ENCODE measurements at regions not wholly inside any gene's neighbourhood (a gene's known extent, or its start where the extent isn't known, plus 50 kb on each side); places are given as distances from the start of the nearest gene placed in this dataset.
"Not testable (repeated sequence)": the region's sequence is repeated elsewhere in the genome, so short reads cannot be mapped to it uniquely, and the experiment has no call there.

DNA sequence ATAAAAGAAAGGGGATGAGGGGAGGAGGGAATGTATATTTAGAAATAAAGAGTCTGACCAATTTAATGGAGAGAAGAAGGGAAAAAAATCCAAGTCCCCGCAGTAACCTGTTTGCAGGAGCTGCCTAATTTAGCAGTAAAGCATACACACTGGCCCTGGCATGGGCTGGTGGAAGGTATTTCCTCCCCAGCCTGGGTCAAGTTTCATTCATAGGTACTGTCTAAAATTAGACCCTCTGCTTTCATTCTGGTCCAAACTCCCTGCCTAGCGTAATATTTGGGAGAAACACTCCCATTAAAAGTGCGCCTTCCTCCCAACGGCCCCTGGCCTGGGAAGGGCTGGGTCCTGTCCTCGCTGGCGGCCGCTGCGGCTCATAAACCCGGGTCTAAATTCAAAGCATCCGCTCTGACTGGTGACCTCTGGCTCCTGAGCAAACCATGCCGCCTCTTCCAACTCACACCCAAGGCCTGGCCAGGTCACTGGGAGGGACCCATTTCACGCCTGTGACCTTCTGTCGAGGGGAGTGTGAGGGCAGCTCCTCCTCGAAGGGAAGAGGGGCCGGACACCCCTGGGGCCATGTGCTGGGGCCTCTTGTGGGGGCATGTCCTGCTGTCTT is 123.2 kb downstream of the FGF18 start:
- Histone ChIP-seq H3K4me3 (replicated peaks; ENCODE audit: low read depth, low read length) (no peak overlapping the region), H3K36me3 (ENCODE audit: control insufficient read depth, insufficient read depth, low read length) (no peaks in the 10 kb centered on the region), H3K27me3 (replicated peaks; ENCODE audit: control insufficient read depth, insufficient read depth, low read length) (peaks cover 2% of the 10 kb centered on the region)
- DNase-seq (ENCODE audit: extremely low read depth, insufficient read length), result no peak
- TF ChIP-seq, protein P1, sequence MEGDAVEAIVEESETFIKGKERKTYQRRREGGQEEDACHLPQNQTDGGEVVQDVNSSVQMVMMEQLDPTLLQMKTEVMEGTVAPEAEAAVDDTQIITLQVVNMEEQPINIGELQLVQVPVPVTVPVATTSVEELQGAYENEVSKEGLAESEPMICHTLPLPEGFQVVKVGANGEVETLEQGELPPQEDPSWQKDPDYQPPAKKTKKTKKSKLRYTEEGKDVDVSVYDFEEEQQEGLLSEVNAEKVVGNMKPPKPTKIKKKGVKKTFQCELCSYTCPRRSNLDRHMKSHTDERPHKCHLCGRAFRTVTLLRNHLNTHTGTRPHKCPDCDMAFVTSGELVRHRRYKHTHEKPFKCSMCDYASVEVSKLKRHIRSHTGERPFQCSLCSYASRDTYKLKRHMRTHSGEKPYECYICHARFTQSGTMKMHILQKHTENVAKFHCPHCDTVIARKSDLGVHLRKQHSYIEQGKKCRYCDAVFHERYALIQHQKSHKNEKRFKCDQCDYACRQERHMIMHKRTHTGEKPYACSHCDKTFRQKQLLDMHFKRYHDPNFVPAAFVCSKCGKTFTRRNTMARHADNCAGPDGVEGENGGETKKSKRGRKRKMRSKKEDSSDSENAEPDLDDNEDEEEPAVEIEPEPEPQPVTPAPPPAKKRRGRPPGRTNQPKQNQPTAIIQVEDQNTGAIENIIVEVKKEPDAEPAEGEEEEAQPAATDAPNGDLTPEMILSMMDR (IDR thresholded peaks at IDR 0.05; ENCODE audit: insufficient read depth, low read length, poor library complexity, severe bottlenecking), result no peak

DNA sequence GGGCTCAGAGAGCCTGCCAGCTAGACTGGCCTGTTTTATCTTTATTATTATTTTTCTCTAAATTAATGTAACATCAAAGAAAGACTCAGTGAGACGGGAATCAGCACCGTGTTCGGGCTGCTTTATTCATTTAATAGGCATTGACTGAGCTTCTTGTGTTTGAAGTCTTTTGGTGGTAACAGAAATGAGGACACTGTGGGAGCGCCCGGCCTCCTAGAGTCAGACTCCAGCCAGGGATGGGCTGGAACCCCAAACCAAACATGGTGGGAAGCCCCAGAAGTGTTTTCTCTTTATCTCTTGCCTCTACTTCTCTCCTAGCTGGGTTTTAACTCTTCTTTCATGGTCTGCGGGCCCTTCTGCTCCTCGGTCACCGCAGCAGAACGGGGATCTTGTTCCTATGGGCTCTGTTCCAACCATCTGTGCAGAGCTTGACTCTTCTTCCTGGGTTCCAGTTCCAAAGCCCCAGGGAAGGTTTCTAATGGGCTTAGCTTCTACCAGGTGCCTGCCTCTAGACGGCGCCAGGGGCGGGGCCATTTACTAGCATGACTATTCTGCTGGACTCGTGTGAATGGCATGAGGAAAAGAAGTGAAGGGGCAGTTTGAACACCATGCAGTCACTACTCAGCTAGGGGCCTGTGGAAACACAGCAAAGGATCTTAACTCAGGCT is 123.8 kb downstream of the FGF18 start:
- Histone ChIP-seq H3K27me3 (replicated peaks; ENCODE audit: control insufficient read depth, insufficient read depth, low read length) (peaks cover 2% of the 10 kb centered on the region), H3K36me3 (ENCODE audit: control insufficient read depth, insufficient read depth, low read length) (no peaks in the 10 kb centered on the region), H3K4me3 (replicated peaks; ENCODE audit: low read depth, low read length) (no peak overlapping the region)
- no peak for DNase-seq (ENCODE audit: extremely low read depth, insufficient read length)
- TF ChIP-seq, protein P1 (IDR thresholded peaks at IDR 0.05; ENCODE audit: insufficient read depth, low read length, poor library complexity, severe bottlenecking), result no peak

DNA sequence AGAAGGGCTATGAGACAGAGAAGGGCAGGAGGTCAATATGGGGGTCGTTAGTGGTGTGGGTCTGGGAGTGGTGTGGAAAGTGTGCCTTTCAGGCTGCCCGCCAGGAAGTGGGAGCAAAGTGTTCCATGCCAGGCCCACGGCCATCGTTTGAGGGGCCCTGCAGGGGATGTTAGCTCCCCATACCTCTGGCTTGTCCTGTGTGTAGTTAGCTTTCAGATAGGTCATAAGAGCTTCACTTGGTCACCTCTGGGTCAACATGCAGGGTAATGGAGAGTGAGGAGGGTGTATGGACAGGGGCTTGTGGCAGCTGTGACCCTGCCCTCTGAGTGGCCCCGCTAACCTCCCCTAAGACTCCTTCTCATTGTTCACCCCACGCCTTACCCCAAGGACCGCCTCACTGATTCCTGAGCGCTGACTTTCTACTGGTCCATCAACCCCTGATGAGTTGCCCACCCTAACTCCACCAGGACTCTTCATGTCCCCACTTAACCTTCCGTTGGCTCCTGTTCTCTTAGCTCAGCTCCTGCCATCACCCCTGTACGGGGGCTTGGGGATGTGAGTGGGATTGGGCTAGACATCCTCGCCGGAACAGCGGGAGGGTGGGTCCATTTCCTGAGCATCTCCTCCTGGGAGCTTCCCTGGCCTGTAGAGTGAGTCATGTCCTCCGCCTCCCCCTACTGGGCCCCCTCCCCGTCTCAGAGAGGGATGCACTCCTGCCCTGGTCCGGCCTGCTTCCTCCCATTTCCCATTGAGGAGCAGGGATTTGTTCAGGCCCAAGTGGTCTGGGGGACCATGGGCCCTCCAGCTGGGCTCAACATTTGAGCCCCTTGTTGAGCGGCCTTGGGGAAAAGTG is 125.7 kb downstream of the FGF18 start:
- DNase-seq (ENCODE audit: extremely low read depth, insufficient read length), result no peak
- Histone ChIP-seq H3K36me3 (ENCODE audit: control insufficient read depth, insufficient read depth, low read length) (no peaks in the 10 kb centered on the region), H3K27me3 (replicated peaks; ENCODE audit: control insufficient read depth, insufficient read depth, low read length) (peaks cover 2% of the 10 kb centered on the region), H3K4me3 (replicated peaks; ENCODE audit: low read depth, low read length) (no peak overlapping the region)
- TF ChIP-seq, protein P1 (IDR thresholded peaks at IDR 0.05; ENCODE audit: insufficient read depth, low read length, poor library complexity, severe bottlenecking), result no peak

DNA sequence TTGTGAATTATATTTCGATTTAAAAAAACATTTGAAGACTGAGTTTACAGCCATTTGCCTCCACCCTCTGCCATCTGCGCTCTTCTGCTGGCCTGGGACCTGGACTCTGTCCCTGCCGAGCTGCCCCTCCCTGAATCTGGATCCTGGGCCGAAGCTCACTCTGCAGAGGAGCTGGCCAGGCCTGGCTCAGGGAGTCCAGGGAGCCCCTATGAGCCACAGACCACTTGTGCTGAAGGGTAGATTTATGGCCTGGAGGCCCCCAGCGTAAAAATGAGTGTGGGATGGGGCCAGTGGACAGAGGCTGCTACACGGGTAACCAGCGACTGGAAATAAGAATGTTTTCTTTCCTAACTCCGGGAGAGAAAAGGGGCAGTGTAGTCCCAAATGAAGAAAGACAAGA is 129.8 kb downstream of the FGF18 start:
- DNase-seq (ENCODE audit: extremely low read depth, insufficient read length), result no peak
- Histone ChIP-seq H3K27me3 (replicated peaks; ENCODE audit: control insufficient read depth, insufficient read depth, low read length) (peaks cover 2% of the 10 kb centered on the region), H3K36me3 (ENCODE audit: control insufficient read depth, insufficient read depth, low read length) (no peaks in the 10 kb centered on the region), H3K4me3 (replicated peaks; ENCODE audit: low read depth, low read length) (no peak overlapping the region)
- TF ChIP-seq, protein P1 (IDR thresholded peaks at IDR 0.05; ENCODE audit: insufficient read depth, low read length, poor library complexity, severe bottlenecking), result no peak

DNA sequence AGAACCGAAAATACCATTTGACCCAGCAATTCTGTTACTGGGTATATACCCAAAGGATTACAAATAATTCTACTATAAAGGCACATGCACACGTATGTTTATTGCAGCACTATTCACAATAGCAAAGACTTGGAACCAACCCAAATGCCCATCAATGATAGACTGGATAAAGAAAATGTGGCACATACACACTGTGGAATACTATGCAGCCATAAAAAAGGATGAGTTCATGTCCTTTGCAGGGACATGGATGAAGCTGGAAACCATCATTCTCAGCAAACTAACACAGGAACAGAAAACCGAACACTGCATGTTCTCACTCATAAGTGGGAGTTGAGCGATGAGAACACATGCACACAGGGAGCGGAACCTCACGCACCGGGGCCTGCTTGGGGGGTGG is 134.4 kb downstream of the FGF18 start:
- H3K4me3 ChIP-seq (replicated peaks; ENCODE audit: low read depth, low read length); H3K27me3 ChIP-seq (replicated peaks; ENCODE audit: control insufficient read depth, insufficient read depth, low read length); H3K36me3 ChIP-seq (ENCODE audit: control insufficient read depth, insufficient read depth, low read length); DNase-seq (ENCODE audit: extremely low read depth, insufficient read length): not testable (repeated sequence)

DNA sequence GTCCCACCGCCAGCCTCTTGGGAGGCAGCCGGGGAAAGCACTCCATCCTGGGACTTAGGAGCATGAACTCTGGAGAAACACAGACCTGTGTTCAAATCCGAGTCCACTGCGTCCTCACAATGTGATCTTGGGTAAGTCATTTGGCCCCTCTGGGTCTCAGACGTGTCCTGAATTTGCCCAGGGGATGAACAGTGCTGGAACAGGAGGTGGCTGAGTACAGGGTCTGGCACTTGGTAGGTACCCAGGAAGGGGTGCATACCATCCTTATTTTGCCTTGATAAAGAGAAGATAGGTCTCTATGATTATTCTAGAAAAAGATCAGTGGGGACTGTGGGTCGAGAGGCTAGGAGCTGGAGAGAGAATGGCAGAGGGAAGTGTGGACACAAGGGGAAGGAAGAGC is 135.7 kb downstream of the FGF18 start:
- Histone ChIP-seq H3K36me3 (ENCODE audit: control insufficient read depth, insufficient read depth, low read length) (no peaks in the 10 kb centered on the region), H3K27me3 (replicated peaks; ENCODE audit: control insufficient read depth, insufficient read depth, low read length) (no peaks in the 10 kb centered on the region; the same call in 1 of the 2 replicates), H3K4me3 (replicated peaks; ENCODE audit: low read depth, low read length) (no peak overlapping the region)
- DNase-seq (ENCODE audit: extremely low read depth, insufficient read length), result no peak
- TF ChIP-seq, protein P1 (IDR thresholded peaks at IDR 0.05; ENCODE audit: insufficient read depth, low read length, poor library complexity, severe bottlenecking), result no peak

All from GM06990 (cell line).